Endothelial cell of umbilical vein (primary cell): ENCODE measurements at regions not wholly inside any gene's neighbourhood (a gene's known extent, or its start where the extent isn't known, plus 50 kb on each side); places are given as distances from the start of the nearest gene placed in this dataset.

Source experiments
- BruUV-seq: library from RNA; stranded (reverse); fragments of 400-500 nt; replicated peaks from 2 replicates; lab custom pipeline; 2021; lab: Mats Ljungman, UMichigan
- CTCF ChIA-PET: fragments of 300-600, 350-600 bp; sonication (Branson Sonifier 250); formaldehyde crosslinking; loops from one replicate; lab custom pipeline; 2021; ENCODE audit warnings: antibody characterized with exemption, inconsistent platforms; lab: Charles Lee
- POLR2A ChIA-PET: fragments of 300-600, 350-600 bp; sonication (Branson Sonifier 250); formaldehyde crosslinking; loops from one replicate; lab custom pipeline; 2021; ENCODE audit warnings: antibody characterized with exemption, inconsistent platforms; lab: Charles Lee
- DNase-seq: peaks from one replicate; pipeline ENCODE4 v3.0.0-alpha.2; 2011; ENCODE audit warnings: low read depth, low spot score
- FAIRE-seq: peaks from 2 replicates; lab custom pipeline; 2011; peaks lifted over from hg19 to GRCh38; lab: Jason Lieb, UNC
- H2AFZ ChIP-seq: 2 replicates; pipeline ENCODE4 v1.6.0; 2012; ENCODE audit warnings: low read depth, low read length, control low read depth, inconsistent platforms
- H3K27ac ChIP-seq: 2 replicates; pipeline ENCODE4 v1.5.1; 2011; ENCODE audit warnings: low read depth, mild to moderate bottlenecking, control low read depth, low read length, moderate library complexity; ENCODE audit not compliant: insufficient read depth
- H3K27me3 ChIP-seq, 2 experiments: 2 replicates each; pipeline versions ENCODE4 v1.6.0 to v1.6.1; 2011; ENCODE audit warnings: low read length in 2 of 2, mixed read lengths in 1 of 2; ENCODE audit not compliant: control insufficient read depth in 2 of 2, insufficient read depth in 2 of 2
- H3K36me3 ChIP-seq, 2 experiments: 2 replicates in 1 of 2; 3 replicates in 1 of 2; pipeline ENCODE4 v1.5.1; 2011; ENCODE audit warnings: low read length in 2 of 2, mild to moderate bottlenecking in 1 of 2, moderate library complexity in 1 of 2; ENCODE audit not compliant: control insufficient read depth in 2 of 2, insufficient read depth in 2 of 2; ENCODE audit errors: extremely low read depth in 1 of 2
- H3K4me1 ChIP-seq: 3 replicates; pipeline ENCODE4 v1.5.1; 2011; ENCODE audit warnings: mild to moderate bottlenecking, low read length; ENCODE audit not compliant: control insufficient read depth, insufficient read depth; ENCODE audit errors: extremely low read depth
- H3K4me2 ChIP-seq: 2 replicates; pipeline ENCODE4 v1.6.1; 2011; ENCODE audit warnings: low read length, control low read depth, mixed read lengths; ENCODE audit not compliant: insufficient read depth
- H3K4me3 ChIP-seq, 3 experiments: fragments of 200-600 bp in 1 of 3; sonication (generic), shearing (Covaris generic) in 1 of 3; replicated peaks in 1 of 3; 2 replicates each; pipeline ENCODE4 v1.5.1; 2011 to 2016; ENCODE audit warnings: control low read depth in 3 of 3, low read length in 3 of 3, mild to moderate bottlenecking in 2 of 3, inconsistent platforms in 1 of 3, low read depth in 1 of 3, moderate library complexity in 1 of 3; ENCODE audit not compliant: insufficient read depth in 1 of 3
- H3K79me2 ChIP-seq: 2 replicates; pipeline ENCODE4 v1.6.0; 2012; ENCODE audit warnings: low read length, inconsistent platforms; ENCODE audit not compliant: control insufficient read depth, insufficient read depth
- H3K9ac ChIP-seq: replicated peaks from 2 replicates; pipeline ENCODE3; 2011; ENCODE audit warnings: low read length, control low read depth; ENCODE audit not compliant: insufficient read depth; ENCODE audit errors: extremely low read depth
- H3K9me1 ChIP-seq: replicated peaks from 3 replicates; pipeline ENCODE4 v1.6.0; 2011; ENCODE audit warnings: mild to moderate bottlenecking, low read length; ENCODE audit not compliant: control insufficient read depth, insufficient read depth; ENCODE audit errors: extremely low read depth
- H3K9me3 ChIP-seq: replicated peaks from 2 replicates; pipeline ENCODE4 v1.5.1; 2012; ENCODE audit warnings: low read length, inconsistent platforms; ENCODE audit not compliant: control insufficient read depth, insufficient read depth
- H4K20me1 ChIP-seq: replicated peaks from 2 replicates; pipeline ENCODE3; 2011; ENCODE audit warnings: mild to moderate bottlenecking, low read length; ENCODE audit not compliant: control insufficient read depth, insufficient read depth; ENCODE audit errors: extremely low read depth
- EZH2 ChIP-seq: IDR thresholded peaks from 2 replicates; pipeline ENCODE4 v1.6.1; 2012; ENCODE audit warnings: borderline replicate concordance, low read depth, mild to moderate bottlenecking, moderate library complexity, low read length, inconsistent platforms; ENCODE audit not compliant: severe bottlenecking
- GATA2 ChIP-seq: IDR thresholded peaks from 2 replicates; pipeline ENCODE4 v1.7.0; 2011; ENCODE audit warnings: low read depth, mild to moderate bottlenecking, moderate library complexity, mixed read lengths, low read length; ENCODE audit not compliant: insufficient read length, insufficient read depth
- JUN ChIP-seq: IDR thresholded peaks from 2 replicates; pipeline ENCODE4 v1.6.1; 2011; ENCODE audit warnings: borderline replicate concordance, low read depth; ENCODE audit not compliant: insufficient read length, insufficient read depth
- POLR2A ChIP-seq: IDR thresholded peaks from 2 replicates; pipeline ENCODE4 v1.6.1; 2012; ENCODE audit warnings: low read depth, mild to moderate bottlenecking, control low read depth, low read length
- POLR2AphosphoS5 ChIP-seq: IDR thresholded peaks from 2 replicates; pipeline ENCODE4 v1.6.1; 2012; ENCODE audit warnings: low read depth, mild to moderate bottlenecking, control low read depth, low read length, moderate library complexity; ENCODE audit not compliant: insufficient read depth
- dilution Hi-C: fragments of 300-500 bp; cut with MboI; formaldehyde crosslinking; loops from one replicate; pipeline ENCODE4 v1.15.0; 2019; ENCODE audit warnings: low sequenced_read_pairs; ENCODE audit not compliant: extremely low pct_ligation_motif_present
- intact Hi-C: fragments of 100-400 bp; cut with micrococcal nuclease; formaldehyde crosslinking; loops from one replicate; pipeline ENCODE4 v1.10.0; 2022
- TF ChIP-seq, protein P1 (sequence below), 2 donors: IDR thresholded peaks; 1 replicate in 1 of 2; 2 replicates in 1 of 2; pipeline ENCODE4 v1.5.1; 2011; ENCODE audit warnings: low read length in 2 of 2, mild to moderate bottlenecking in 2 of 2, moderate library complexity in 2 of 2, control low read depth in 1 of 2, inconsistent platforms in 1 of 2, low read depth in 1 of 2; ENCODE audit not compliant: insufficient read depth in 1 of 2; ENCODE audit errors: extremely low read depth in 1 of 2

- peak overlapping the region; percentile 50 for H2AFZ ChIP-seq
- BruUV-seq = no TSS peak
- no peak overlapping the region for H3K9ac ChIP-seq
- CTCF ChIA-PET = interaction anchor here (1.1 to 1.5 kb wide), 3 partner anchors 17 to 79 kb away, joined by 4 to 7 read pairs (median 4); no protein-coding TSS in a partner anchor
- H4K20me1 ChIP-seq = no peaks in the 10 kb centered on the region
- intact Hi-C loops (loop anchor here (1.0 kb wide), 1 partner anchor 16 kb away; no protein-coding TSS in a partner anchor), dilution Hi-C loops (no loop called here)
- H3K4me2 ChIP-seq = peak overlapping the region; percentile 26
- no peak overlapping the region for H3K4me3 ChIP-seq
- no peaks in the 10 kb centered on the region for H3K9me1 ChIP-seq
- TF ChIP-seq POLR2A = no peak
- no peak for TF ChIP-seq GATA2
- TF ChIP-seq, protein P1, sequence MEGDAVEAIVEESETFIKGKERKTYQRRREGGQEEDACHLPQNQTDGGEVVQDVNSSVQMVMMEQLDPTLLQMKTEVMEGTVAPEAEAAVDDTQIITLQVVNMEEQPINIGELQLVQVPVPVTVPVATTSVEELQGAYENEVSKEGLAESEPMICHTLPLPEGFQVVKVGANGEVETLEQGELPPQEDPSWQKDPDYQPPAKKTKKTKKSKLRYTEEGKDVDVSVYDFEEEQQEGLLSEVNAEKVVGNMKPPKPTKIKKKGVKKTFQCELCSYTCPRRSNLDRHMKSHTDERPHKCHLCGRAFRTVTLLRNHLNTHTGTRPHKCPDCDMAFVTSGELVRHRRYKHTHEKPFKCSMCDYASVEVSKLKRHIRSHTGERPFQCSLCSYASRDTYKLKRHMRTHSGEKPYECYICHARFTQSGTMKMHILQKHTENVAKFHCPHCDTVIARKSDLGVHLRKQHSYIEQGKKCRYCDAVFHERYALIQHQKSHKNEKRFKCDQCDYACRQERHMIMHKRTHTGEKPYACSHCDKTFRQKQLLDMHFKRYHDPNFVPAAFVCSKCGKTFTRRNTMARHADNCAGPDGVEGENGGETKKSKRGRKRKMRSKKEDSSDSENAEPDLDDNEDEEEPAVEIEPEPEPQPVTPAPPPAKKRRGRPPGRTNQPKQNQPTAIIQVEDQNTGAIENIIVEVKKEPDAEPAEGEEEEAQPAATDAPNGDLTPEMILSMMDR (IDR thresholded peaks at IDR 0.05; ENCODE audit: extremely low read depth in 1 of 2, insufficient read depth in 1 of 2, low read depth in 1 of 2, low read length in 2 of 2) = no peak
- TF ChIP-seq EZH2 = no peak
- TF ChIP-seq POLR2AphosphoS5 = no peak
- TF ChIP-seq JUN = no peak
- H3K27ac ChIP-seq = peak overlapping the region; percentile 81
- H3K9me3 ChIP-seq = no peaks in the 10 kb centered on the region
- no peak for FAIRE-seq
- DNase-seq = peak; percentile 7
- peaks cover 15% of the 10 kb centered on the region for H3K4me1 ChIP-seq
- H3K36me3 ChIP-seq = no peaks in the 10 kb centered on the region
- no peaks in the 10 kb centered on the region for H3K79me2 ChIP-seq
- peaks cover 0 to 3% of the 10 kb centered on the region in 2 experiments for H3K27me3 ChIP-seq
- POLR2A ChIA-PET = no interaction called here
Measured at GRCh38 chr10:2898509-2898860, 168.9 kb upstream of the PFKP start.
